RWPE1 (cell line): ENCODE measurements at regions not wholly inside any gene's neighbourhood (a gene's known extent, or its start where the extent isn't known, plus 50 kb on each side); places are given as distances from the start of the nearest gene placed in this dataset.

Experiments
- CTCF ChIA-PET: fragments of 350-600 bp; sonication (Branson Sonifier 250); formaldehyde crosslinking; extraction: SDS; loops from one replicate; lab custom pipeline; 2021; lab: Yijun Ruan, JAX
- POLR2A ChIA-PET: fragments of 400-600 bp; formaldehyde crosslinking; extraction: SDS; loops from one replicate; lab custom pipeline; 2020; ENCODE audit warnings: antibody characterized with exemption; ENCODE audit not compliant: low non-redundant PET; lab: Yijun Ruan, JAX
- DNase-seq: peaks from one replicate; pipeline ENCODE4 v3.0.0; 2012; ENCODE audit warnings: low spot score
- H3K27ac ChIP-seq: fragments of 450-650 bp; 2 replicates; pipeline ENCODE4 v1.5.1; 2017
- CTCF ChIP-seq: fragments of 450-650 bp; conservative IDR thresholded peaks from 2 replicates; pipeline ENCODE4 v1.5.1; 2017; ENCODE audit warnings: low read depth, mild to moderate bottlenecking

GRCh38 chr1:57772580-57773195 is 348.8 kb upstream of the DAB1 start:
- no peak for TF ChIP-seq CTCF

DNA sequence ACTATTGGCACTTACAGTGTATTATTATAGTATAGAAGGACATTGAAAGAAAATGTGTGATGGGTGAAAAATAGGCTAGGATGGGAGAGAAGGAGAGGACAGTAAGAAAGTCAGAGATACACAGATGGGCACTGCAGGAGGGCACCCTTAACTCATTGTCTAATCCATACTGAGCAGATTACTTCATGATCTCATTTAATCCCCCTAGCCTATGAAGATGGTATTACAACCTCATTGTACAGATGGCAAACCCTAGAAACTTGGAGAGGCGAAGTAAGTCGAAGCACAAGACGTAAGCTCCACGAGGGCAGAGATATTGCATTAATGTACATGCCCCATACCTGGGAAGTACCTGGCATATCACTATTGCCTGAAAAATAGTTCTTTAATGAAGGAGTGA is 346.9 kb upstream of the DAB1 start:
- DNase-seq, result no peak
- POLR2A ChIA-PET, result no interaction called here

More at GRCh38 chr1:57772580-57773195, 348.8 kb upstream of the DAB1 start:
- no peak for DNase-seq
- ChIA-PET POLR2A (no interaction called here), CTCF (interaction anchor here (0.6 kb wide), 1 partner anchor 198 kb away, joined by 4 read pairs; no protein-coding TSS in a partner anchor)
- no peak overlapping the region for H3K27ac ChIP-seq

DNA sequence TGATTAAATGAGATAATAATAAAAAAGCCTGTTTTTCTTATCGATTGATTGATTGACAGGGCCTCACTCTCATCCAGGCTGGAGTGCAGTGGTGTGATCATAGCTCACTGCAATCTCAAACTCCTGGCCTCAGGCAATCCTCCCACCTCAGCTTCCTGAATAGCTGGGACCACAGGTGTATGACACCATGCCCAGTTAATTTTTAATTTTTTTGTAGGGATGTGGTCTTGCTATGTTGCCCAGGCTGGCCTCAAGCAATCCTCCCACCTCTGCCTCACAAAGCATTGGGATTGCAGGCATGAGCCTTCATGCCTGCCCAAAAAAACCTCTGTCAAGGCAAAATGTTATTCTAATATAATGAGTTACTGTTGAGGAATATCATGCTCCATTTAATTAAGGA is 346.4 kb upstream of the DAB1 start:
- H3K27ac ChIP-seq, result no peak overlapping the region
- POLR2A ChIA-PET, result no interaction called here
- CTCF ChIA-PET, result interaction anchor here (0.7 kb wide), 1 partner anchor 216 kb away, joined by 3 read pairs; no protein-coding TSS in a partner anchor
- no peak for DNase-seq
- TF ChIP-seq CTCF, result no peak

More for the DNA sequence above, 346.9 kb upstream of the DAB1 start:
- no peak for TF ChIP-seq CTCF
- no peak overlapping the region for H3K27ac ChIP-seq
- CTCF ChIA-PET, result interaction anchor here (0.6 to 0.7 kb wide), 2 partner anchors 195 to 215 kb away, joined by 3 to 4 read pairs; no protein-coding TSS in a partner anchor

DNA sequence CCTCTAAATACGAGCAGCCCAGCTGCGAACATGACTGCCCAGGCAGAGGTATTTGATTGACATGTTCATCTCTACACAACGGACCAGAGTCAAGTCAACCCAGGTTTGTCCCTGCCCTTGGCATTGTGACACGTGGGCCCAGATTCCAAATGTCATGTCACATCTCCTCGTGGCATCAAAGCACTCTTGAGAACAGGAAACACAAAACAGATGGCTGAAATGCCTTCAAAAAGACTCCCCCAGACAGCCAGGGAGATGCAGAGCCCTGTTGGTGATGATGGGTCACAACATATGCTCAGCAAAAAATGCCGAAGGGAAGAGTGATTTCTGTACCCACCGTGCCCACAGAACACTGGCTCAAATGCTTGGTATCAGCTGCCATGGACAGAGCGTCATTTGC is 337.8 kb upstream of the DAB1 start:
- TF ChIP-seq CTCF, result no peak
- ChIA-PET CTCF (no interaction called here), POLR2A (no interaction called here)
- H3K27ac ChIP-seq, result no peak overlapping the region
- DNase-seq, result no peak

DNA sequence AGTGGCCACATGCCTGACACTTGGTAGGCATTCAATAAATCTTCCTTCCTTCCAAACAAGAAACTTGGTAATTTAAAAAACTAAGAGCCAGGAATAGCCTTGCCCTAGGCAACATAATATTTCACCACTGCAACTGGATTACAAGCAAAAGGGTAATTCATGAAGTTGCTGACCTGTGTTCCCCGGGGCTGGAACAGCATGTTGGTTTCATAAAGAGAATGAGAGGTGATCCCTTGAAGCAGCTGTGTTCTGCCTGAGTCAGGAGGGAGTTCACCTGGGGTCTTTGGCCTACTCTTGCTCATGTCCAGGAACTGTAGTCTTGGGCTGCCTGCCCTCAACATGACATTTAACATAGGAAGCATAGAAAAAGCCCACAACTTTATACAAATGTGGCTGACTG is 329.0 kb upstream of the DAB1 start:
- ChIA-PET POLR2A (no interaction called here), CTCF (no interaction called here)
- no peak for TF ChIP-seq CTCF
- no peak overlapping the region for H3K27ac ChIP-seq
- DNase-seq, result no peak

DNA sequence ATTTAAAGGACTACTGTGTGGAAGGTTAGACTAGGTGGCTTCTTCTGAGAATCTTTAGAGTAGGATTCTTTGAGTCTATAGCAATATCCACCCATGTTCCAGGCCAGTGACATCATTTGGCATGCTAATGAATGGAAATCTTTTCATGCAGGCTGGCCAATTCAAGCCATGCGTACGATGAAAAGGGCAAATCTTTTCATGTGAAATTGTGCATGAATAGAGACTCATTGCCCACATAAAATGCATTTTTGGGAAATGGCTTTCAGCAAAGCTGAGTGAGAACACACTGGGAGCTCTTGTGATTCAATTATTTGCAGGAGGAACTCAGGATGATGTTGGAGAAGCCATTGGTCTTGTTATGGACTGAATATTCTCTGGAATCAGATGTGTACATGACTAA is 324.9 kb upstream of the DAB1 start:
- no peak overlapping the region for H3K27ac ChIP-seq
- CTCF ChIA-PET, result no interaction called here
- no peak for DNase-seq
- POLR2A ChIA-PET, result no interaction called here
- no peak for TF ChIP-seq CTCF
